H9 (cell line): ENCODE measurements at regions not wholly inside any gene's neighbourhood (a gene's known extent, or its start where the extent isn't known, plus 50 kb on each side); places are given as distances from the start of the nearest gene placed in this dataset.

ENCODE experiments used
- DNase-seq: peaks from one replicate; pipeline ENCODE4 v3.0.0-alpha.2; 2017
- H2AFZ ChIP-seq: one replicate; pipeline ENCODE4 v1.6.1; 2013; ENCODE audit warnings: mild to moderate bottlenecking, low read length, control low read depth, moderate library complexity
- H2AK5ac ChIP-seq: 2 replicates; pipeline ENCODE4 v1.6.1; 2013; ENCODE audit warnings: low read length, control low read depth, mixed read lengths; ENCODE audit not compliant: insufficient read length
- H2BK120ac ChIP-seq: one replicate; pipeline ENCODE4 v1.6.1; 2013; ENCODE audit warnings: low read depth, mild to moderate bottlenecking, low read length, control low read depth, inconsistent platforms; ENCODE audit not compliant: poor library complexity, severe bottlenecking
- H2BK12ac ChIP-seq: 2 replicates; pipeline ENCODE4 v1.6.1; 2013; ENCODE audit warnings: low read length, control low read depth, mixed read lengths, low read depth; ENCODE audit not compliant: insufficient read length
- H2BK15ac ChIP-seq: 2 replicates; pipeline ENCODE4 v1.6.1; 2013; ENCODE audit warnings: low read depth, low read length, control low read depth
- H2BK20ac ChIP-seq: one replicate; pipeline ENCODE4 v1.6.1; 2013; ENCODE audit warnings: low read depth, mild to moderate bottlenecking, low read length, control low read depth, inconsistent platforms; ENCODE audit not compliant: poor library complexity, severe bottlenecking
- H2BK5ac ChIP-seq: 2 replicates; pipeline ENCODE4 v1.6.1; 2013; ENCODE audit warnings: low read length, control low read depth, mixed read lengths; ENCODE audit not compliant: insufficient read length
- H3K14ac ChIP-seq: 2 replicates; pipeline ENCODE4 v1.6.1; 2013; ENCODE audit warnings: low read length, control low read depth; ENCODE audit not compliant: insufficient read depth
- H3K18ac ChIP-seq: 2 replicates; pipeline ENCODE4 v1.6.1; 2013; ENCODE audit warnings: low read depth, mild to moderate bottlenecking, mixed read lengths, low read length, control low read depth; ENCODE audit not compliant: insufficient read length
- H3K23ac ChIP-seq: 2 replicates; pipeline ENCODE4 v1.6.1; 2013; ENCODE audit warnings: low read length, control low read depth, mixed read lengths, low read depth; ENCODE audit not compliant: insufficient read length
- H3K23me2 ChIP-seq: 2 replicates; pipeline ENCODE4 v1.6.1; 2013; ENCODE audit warnings: low read depth, mild to moderate bottlenecking, mixed read lengths, low read length, control low read depth; ENCODE audit not compliant: insufficient read length, poor library complexity, severe bottlenecking
- H3K27ac ChIP-seq: 2 replicates; pipeline ENCODE4 v1.5.1; 2013; ENCODE audit warnings: low read length, control low read depth, mixed read lengths, low read depth; ENCODE audit not compliant: insufficient read length
- H3K27me3 ChIP-seq: 2 replicates; pipeline ENCODE4 v1.6.1; 2013; ENCODE audit warnings: low read length, control low read depth, inconsistent platforms; ENCODE audit not compliant: insufficient read depth
- H3K4ac ChIP-seq: 2 replicates; pipeline ENCODE4 v1.6.1; 2013; ENCODE audit warnings: low read depth, mild to moderate bottlenecking, control low read depth, inconsistent platforms, low read length, moderate library complexity
- H3K4me1 ChIP-seq: 2 replicates; pipeline ENCODE4 v1.6.1; 2013; ENCODE audit warnings: low read length, control low read depth, inconsistent platforms; ENCODE audit not compliant: insufficient read depth
- H3K4me2 ChIP-seq: 2 replicates; pipeline ENCODE4 v1.6.1; 2013; ENCODE audit warnings: low read length, control low read depth, mixed read lengths; ENCODE audit not compliant: insufficient read length, insufficient read depth
- H3K56ac ChIP-seq: 2 replicates; pipeline ENCODE4 v1.6.1; 2013; ENCODE audit warnings: low read depth, mild to moderate bottlenecking, mixed read lengths, low read length, control low read depth; ENCODE audit not compliant: insufficient read length
- H3K79me1 ChIP-seq: 2 replicates; pipeline ENCODE4 v1.6.1; 2013; ENCODE audit warnings: low read depth, mild to moderate bottlenecking, moderate library complexity, low read length, control low read depth, inconsistent platforms; ENCODE audit not compliant: insufficient read depth, poor library complexity, severe bottlenecking
- H3K79me2 ChIP-seq: 2 replicates; pipeline ENCODE4 v1.6.1; 2013; ENCODE audit warnings: low read length, control low read depth, inconsistent platforms; ENCODE audit not compliant: insufficient read depth
- H3K9ac ChIP-seq: 2 replicates; pipeline ENCODE4 v1.6.1; 2013; ENCODE audit warnings: low read length, control low read depth, mixed read lengths; ENCODE audit not compliant: insufficient read length; ENCODE audit errors: extremely low read depth
- H3K9me3 ChIP-seq: one replicate; pipeline ENCODE4 v1.6.1; 2013; ENCODE audit warnings: low read depth, low read length, inconsistent platforms; ENCODE audit not compliant: control insufficient read depth
- H3T11ph ChIP-seq: one replicate; pipeline ENCODE4 v1.6.1; 2013; ENCODE audit warnings: mild to moderate bottlenecking, low read length, control low read depth, inconsistent platforms
- H4K20me1 ChIP-seq: one replicate; pipeline ENCODE4 v1.6.1; 2013; ENCODE audit not compliant: control insufficient read depth, insufficient read length, insufficient read depth
- H4K5ac ChIP-seq: 2 replicates; pipeline ENCODE4 v1.6.1; 2013; ENCODE audit warnings: low read depth, mild to moderate bottlenecking, mixed read lengths, low read length, control low read depth; ENCODE audit not compliant: insufficient read length
- H4K8ac ChIP-seq: replicated peaks from 2 replicates; pipeline ENCODE4 v1.6.1; 2013; ENCODE audit warnings: low read length, control low read depth, mixed read lengths, low read depth; ENCODE audit not compliant: insufficient read length
- H4K91ac ChIP-seq: 2 replicates; pipeline ENCODE4 v1.6.1; 2013; ENCODE audit warnings: low read depth, mild to moderate bottlenecking, moderate library complexity, mixed read lengths, low read length, control low read depth; ENCODE audit not compliant: insufficient read length
- H3K27ac Mint-ChIP-seq, 3 experiments: 2 replicates in 2 of 3; 3 replicates in 1 of 3; pipeline ENCODE4 v1.8.0; 2020 to 2021; ENCODE audit warnings: mixed read lengths in 3 of 3, mild to moderate bottlenecking in 1 of 3, moderate library complexity in 1 of 3
- H3K27me3 Mint-ChIP-seq: 2 replicates; pipeline ENCODE4 v1.8.0; 2021; ENCODE audit warnings: low read depth, mild to moderate bottlenecking, moderate library complexity, mixed read lengths
- H3K36me3 Mint-ChIP-seq, 3 experiments: 2 replicates in 2 of 3; 3 replicates in 1 of 3; pipeline ENCODE4 v1.8.0; 2020 to 2021; ENCODE audit warnings: low read depth in 3 of 3, mixed read lengths in 3 of 3; ENCODE audit not compliant: insufficient read depth in 1 of 3
- H3K4me1 Mint-ChIP-seq, 2 experiments: 2 replicates each; pipeline ENCODE4 v1.8.0; 2020; ENCODE audit warnings: mixed read lengths in 2 of 2
- H3K4me3 Mint-ChIP-seq, 2 experiments: 2 replicates in 1 of 2; 3 replicates in 1 of 2; pipeline ENCODE4 v1.8.0; 2020 to 2021; ENCODE audit warnings: mild to moderate bottlenecking in 2 of 2, mixed read lengths in 2 of 2, moderate library complexity in 1 of 2
- H3K9me3 Mint-ChIP-seq, 2 experiments: 2 replicates in 1 of 2; 3 replicates in 1 of 2; pipeline ENCODE4 v1.8.0; 2020; ENCODE audit warnings: mild to moderate bottlenecking in 2 of 2, mixed read lengths in 2 of 2, moderate library complexity in 1 of 2
- WGBS: extraction: QIAGEN DNeasy Blood & Tissue Kit; methylation state at CpG from one replicate; pipeline ENCODE4 v1.1.7; 2013; ENCODE audit warnings: missing lambda C conversion rate, low lambda C conversion rate, mixed read lengths; ENCODE audit not compliant: insufficient read length; ENCODE audit errors: extremely low coverage; 5-methylcytosine and 5-hydroxymethylcytosine counted together
- TF ChIP-seq, protein P1 (sequence below): fragments of 200-600 bp; sonication (generic); conservative IDR thresholded peaks from 3 replicates; pipeline ENCODE4 v1.8.0; 2021; ENCODE audit warnings: antibody characterized with exemption, mild to moderate bottlenecking

DNA sequence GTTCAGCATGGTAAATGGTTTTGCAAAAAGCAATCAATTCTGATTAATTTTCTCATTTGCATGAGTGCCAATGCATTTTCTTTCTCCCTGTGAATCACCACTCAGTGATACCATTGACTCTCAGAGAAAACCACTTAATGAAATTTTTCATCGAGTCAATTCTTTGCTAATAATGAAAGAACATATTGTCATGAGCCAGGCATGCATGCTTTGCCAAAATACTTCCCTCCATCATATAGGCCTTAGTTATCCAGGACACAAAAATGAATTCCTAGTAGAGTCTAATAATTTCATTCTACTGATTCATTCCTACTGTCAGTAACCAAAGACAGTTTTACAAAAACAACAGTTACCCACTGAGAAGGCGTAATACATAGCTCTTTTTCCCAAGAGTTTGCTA lies 680.0 kb downstream of the TRIML1 start:
- Histone ChIP-seq H3K27me3 (no peaks in the 10 kb centered on the region), H3K4ac (no peak overlapping the region), H2AK5ac (no peak overlapping the region), H4K5ac (no peak overlapping the region), H3K23ac (no peak overlapping the region), H3K23me2 (no peaks in the 10 kb centered on the region), H4K8ac (no peak overlapping the region), H4K91ac (no peak overlapping the region), H2AFZ (no peak overlapping the region), H3K9ac (no peak overlapping the region), H3K79me1 (no peaks in the 10 kb centered on the region), H3K4me2 (no peak overlapping the region), H2BK15ac (no peak overlapping the region), H2BK120ac (no peak overlapping the region), H3K18ac (no peak overlapping the region), H3K27ac (no peak overlapping the region), H4K20me1 (no peaks in the 10 kb centered on the region), H3K14ac (no peak overlapping the region), H2BK20ac (no peak overlapping the region), H3T11ph (no peak overlapping the region), H3K79me2 (no peaks in the 10 kb centered on the region), H3K4me1 (peaks cover 4% of the 10 kb centered on the region), H3K56ac (no peak overlapping the region), H2BK12ac (no peak overlapping the region), H2BK5ac (no peak overlapping the region), H3K9me3 (no peaks in the 10 kb centered on the region)
- H3K27me3 Mint-ChIP-seq = no peaks in the 10 kb centered on the region
- TF ChIP-seq, protein P1, sequence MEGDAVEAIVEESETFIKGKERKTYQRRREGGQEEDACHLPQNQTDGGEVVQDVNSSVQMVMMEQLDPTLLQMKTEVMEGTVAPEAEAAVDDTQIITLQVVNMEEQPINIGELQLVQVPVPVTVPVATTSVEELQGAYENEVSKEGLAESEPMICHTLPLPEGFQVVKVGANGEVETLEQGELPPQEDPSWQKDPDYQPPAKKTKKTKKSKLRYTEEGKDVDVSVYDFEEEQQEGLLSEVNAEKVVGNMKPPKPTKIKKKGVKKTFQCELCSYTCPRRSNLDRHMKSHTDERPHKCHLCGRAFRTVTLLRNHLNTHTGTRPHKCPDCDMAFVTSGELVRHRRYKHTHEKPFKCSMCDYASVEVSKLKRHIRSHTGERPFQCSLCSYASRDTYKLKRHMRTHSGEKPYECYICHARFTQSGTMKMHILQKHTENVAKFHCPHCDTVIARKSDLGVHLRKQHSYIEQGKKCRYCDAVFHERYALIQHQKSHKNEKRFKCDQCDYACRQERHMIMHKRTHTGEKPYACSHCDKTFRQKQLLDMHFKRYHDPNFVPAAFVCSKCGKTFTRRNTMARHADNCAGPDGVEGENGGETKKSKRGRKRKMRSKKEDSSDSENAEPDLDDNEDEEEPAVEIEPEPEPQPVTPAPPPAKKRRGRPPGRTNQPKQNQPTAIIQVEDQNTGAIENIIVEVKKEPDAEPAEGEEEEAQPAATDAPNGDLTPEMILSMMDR = no peak
- H3K4me1 Mint-ChIP-seq = peaks cover 0 to 5% of the 10 kb centered on the region in 2 experiments; a peak in 1 of 4 replicates
- peaks cover 0 to 5% (median 0%) of the 10 kb centered on the region in 3 experiments; a peak in 2 of 7 replicates for H3K36me3 Mint-ChIP-seq
- no CpG with 5 or more reads among the region's 2 CpGs for WGBS
- H3K9me3 Mint-ChIP-seq = peaks cover 0 to under 1% of the 10 kb centered on the region in 2 experiments; a peak in 2 of 5 replicates
- no peak for DNase-seq
- no peak overlapping the region for H3K4me3 Mint-ChIP-seq
- no peak overlapping the region for H3K27ac Mint-ChIP-seq
